ENCODE measurements at regions not wholly inside any gene's neighbourhood (a gene's known extent, or its start where the extent isn't known, plus 50 kb on each side); places are given as distances from the start of the nearest gene placed in this dataset.
A peak's percentile ranks its signal among the peaks of the same experiment; 100 is the strongest.

- no peaks in the 10 kb centered on the region for H3K36me3 ChIP-seq (ENCODE audit: control insufficient read depth in 2 of 3, insufficient read depth in 3 of 3, low read length in 3 of 3)
- intact Hi-C loops (cut with DNase I), result no loop called here
- no peak overlapping the region for H3K4me3 ChIP-seq (ENCODE audit: low read length in 3 of 3)
- H3K4me1 ChIP-seq (ENCODE audit: control insufficient read depth in 2 of 3, insufficient read depth in 2 of 3, low read depth in 1 of 3, low read length in 3 of 3), result no peaks in the 10 kb centered on the region
- no peak for FAIRE-seq
- no peak for DNase-seq
- TF ChIP-seq, protein P1, sequence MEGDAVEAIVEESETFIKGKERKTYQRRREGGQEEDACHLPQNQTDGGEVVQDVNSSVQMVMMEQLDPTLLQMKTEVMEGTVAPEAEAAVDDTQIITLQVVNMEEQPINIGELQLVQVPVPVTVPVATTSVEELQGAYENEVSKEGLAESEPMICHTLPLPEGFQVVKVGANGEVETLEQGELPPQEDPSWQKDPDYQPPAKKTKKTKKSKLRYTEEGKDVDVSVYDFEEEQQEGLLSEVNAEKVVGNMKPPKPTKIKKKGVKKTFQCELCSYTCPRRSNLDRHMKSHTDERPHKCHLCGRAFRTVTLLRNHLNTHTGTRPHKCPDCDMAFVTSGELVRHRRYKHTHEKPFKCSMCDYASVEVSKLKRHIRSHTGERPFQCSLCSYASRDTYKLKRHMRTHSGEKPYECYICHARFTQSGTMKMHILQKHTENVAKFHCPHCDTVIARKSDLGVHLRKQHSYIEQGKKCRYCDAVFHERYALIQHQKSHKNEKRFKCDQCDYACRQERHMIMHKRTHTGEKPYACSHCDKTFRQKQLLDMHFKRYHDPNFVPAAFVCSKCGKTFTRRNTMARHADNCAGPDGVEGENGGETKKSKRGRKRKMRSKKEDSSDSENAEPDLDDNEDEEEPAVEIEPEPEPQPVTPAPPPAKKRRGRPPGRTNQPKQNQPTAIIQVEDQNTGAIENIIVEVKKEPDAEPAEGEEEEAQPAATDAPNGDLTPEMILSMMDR (IDR thresholded peaks at IDR 0.05; ENCODE audit: borderline replicate concordance, extremely low read depth, insufficient read depth), result no peak
- H3K27ac ChIP-seq (ENCODE audit: low read depth in 2 of 2, low read length in 2 of 2), result no peak overlapping the region
- H3K9me3 ChIP-seq (ENCODE audit: control insufficient read depth in 2 of 3, insufficient read depth in 1 of 3, low read length in 3 of 3), result no peaks in the 10 kb centered on the region
- no peak overlapping the region for H3K9ac ChIP-seq (ENCODE audit: low read length in 3 of 3)
- no peaks in the 10 kb centered on the region for H3K27me3 ChIP-seq (ENCODE audit: control insufficient read depth, insufficient read depth, low read length)
Measured at GRCh38 chr12:127038761-127039160, 1228.2 kb upstream of the TMEM132C start.

GRCh38 chr12:127041985-127042625, 1224.9 kb upstream of the TMEM132C start:
- Histone ChIP-seq H3K4me3 (ENCODE audit: low read length in 3 of 3) (no peak overlapping the region), H3K27me3 (ENCODE audit: control insufficient read depth, insufficient read depth, low read length) (no peaks in the 10 kb centered on the region), H3K9ac (ENCODE audit: low read length in 3 of 3) (no peak overlapping the region), H3K27ac (ENCODE audit: low read depth in 2 of 2, low read length in 2 of 2) (no peak overlapping the region), H3K9me3 (ENCODE audit: control insufficient read depth in 2 of 3, insufficient read depth in 1 of 3, low read length in 3 of 3) (no peaks in the 10 kb centered on the region), H3K36me3 (ENCODE audit: control insufficient read depth in 2 of 3, insufficient read depth in 3 of 3, low read length in 3 of 3) (no peaks in the 10 kb centered on the region), H3K4me1 (ENCODE audit: control insufficient read depth in 2 of 3, insufficient read depth in 2 of 3, low read depth in 1 of 3, low read length in 3 of 3) (no peaks in the 10 kb centered on the region)
- FAIRE-seq (no peak), DNase-seq (no peak)
- TF ChIP-seq, protein P1 (IDR thresholded peaks at IDR 0.05; ENCODE audit: borderline replicate concordance, extremely low read depth, insufficient read depth), result no peak
- intact Hi-C loops (cut with DNase I), result no loop called here

DNA sequence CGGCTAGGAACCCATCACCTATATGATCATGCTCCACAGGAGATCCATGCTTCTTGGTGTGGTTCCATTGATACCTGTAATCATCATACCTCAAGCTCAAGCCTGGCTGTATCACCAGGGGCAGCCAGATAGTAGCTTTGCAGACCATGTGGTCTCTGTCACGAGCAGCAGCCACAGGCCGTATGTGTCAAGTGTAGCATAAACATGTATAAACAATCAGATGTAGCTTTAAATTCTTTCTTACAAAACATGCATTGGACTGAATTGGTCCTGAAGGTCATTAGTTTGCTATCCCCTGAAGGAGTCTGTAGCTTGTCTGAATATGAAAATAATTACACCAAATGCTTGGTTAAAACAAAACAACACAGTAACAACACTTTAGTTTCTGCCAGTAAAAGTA, 1223.2 kb upstream of the TMEM132C start:
- peak in 1 of 5 donors; percentile 21 for DNase-seq
- no peaks in the 10 kb centered on the region for H3K36me3 ChIP-seq (ENCODE audit: control insufficient read depth in 2 of 3, insufficient read depth in 3 of 3, low read length in 3 of 3)
- no peak overlapping the region for H3K9ac ChIP-seq (ENCODE audit: low read length in 3 of 3)
- FAIRE-seq, result no peak
- no peak overlapping the region for H3K4me3 ChIP-seq (ENCODE audit: low read length in 3 of 3)
- no peaks in the 10 kb centered on the region for H3K27me3 ChIP-seq (ENCODE audit: control insufficient read depth, insufficient read depth, low read length)
- TF ChIP-seq, protein P1 (IDR thresholded peaks at IDR 0.05; ENCODE audit: borderline replicate concordance, extremely low read depth, insufficient read depth), result no peak
- H3K4me1 ChIP-seq (ENCODE audit: control insufficient read depth in 2 of 3, insufficient read depth in 2 of 3, low read depth in 1 of 3, low read length in 3 of 3), result no peaks in the 10 kb centered on the region
- H3K27ac ChIP-seq (ENCODE audit: low read depth in 2 of 2, low read length in 2 of 2), result no peak overlapping the region
- intact Hi-C loops (cut with DNase I), result no loop called here
- no peaks in the 10 kb centered on the region for H3K9me3 ChIP-seq (ENCODE audit: control insufficient read depth in 2 of 3, insufficient read depth in 1 of 3, low read length in 3 of 3)

GRCh38 chr12:127044836-127045235, 1222.1 kb upstream of the TMEM132C start:
- no peaks in the 10 kb centered on the region for H3K36me3 ChIP-seq (ENCODE audit: control insufficient read depth in 2 of 3, insufficient read depth in 3 of 3, low read length in 3 of 3)
- TF ChIP-seq, protein P1 (IDR thresholded peaks at IDR 0.05; ENCODE audit: borderline replicate concordance, extremely low read depth, insufficient read depth), result no peak
- H3K9me3 ChIP-seq (ENCODE audit: control insufficient read depth in 2 of 3, insufficient read depth in 1 of 3, low read length in 3 of 3), result no peaks in the 10 kb centered on the region
- DNase-seq (peak in 1 of 5 donors; percentile 7), FAIRE-seq (no peak)
- intact Hi-C loops (cut with DNase I), result no loop called here
- no peak overlapping the region for H3K9ac ChIP-seq (ENCODE audit: low read length in 3 of 3)
- no peak overlapping the region for H3K4me3 ChIP-seq (ENCODE audit: low read length in 3 of 3)
- no peak overlapping the region for H3K27ac ChIP-seq (ENCODE audit: low read depth in 2 of 2, low read length in 2 of 2)
- no peaks in the 10 kb centered on the region for H3K27me3 ChIP-seq (ENCODE audit: control insufficient read depth, insufficient read depth, low read length)
- H3K4me1 ChIP-seq (ENCODE audit: control insufficient read depth in 2 of 3, insufficient read depth in 2 of 3, low read depth in 1 of 3, low read length in 3 of 3), result no peaks in the 10 kb centered on the region
